GM12873 (cell line): ENCODE measurements at regions not wholly inside any gene's neighbourhood (a gene's known extent, or its start where the extent isn't known, plus 50 kb on each side); places are given as distances from the start of the nearest gene placed in this dataset.

Experiments
- TF ChIP-seq, protein P1 (sequence below): IDR thresholded peaks from 2 replicates; pipeline ENCODE4 v1.5.1; 2012; ENCODE audit warnings: low read depth, mild to moderate bottlenecking, moderate library complexity, low read length, control low read depth; ENCODE audit not compliant: insufficient read depth; ENCODE audit errors: missing control alignments

DNA sequence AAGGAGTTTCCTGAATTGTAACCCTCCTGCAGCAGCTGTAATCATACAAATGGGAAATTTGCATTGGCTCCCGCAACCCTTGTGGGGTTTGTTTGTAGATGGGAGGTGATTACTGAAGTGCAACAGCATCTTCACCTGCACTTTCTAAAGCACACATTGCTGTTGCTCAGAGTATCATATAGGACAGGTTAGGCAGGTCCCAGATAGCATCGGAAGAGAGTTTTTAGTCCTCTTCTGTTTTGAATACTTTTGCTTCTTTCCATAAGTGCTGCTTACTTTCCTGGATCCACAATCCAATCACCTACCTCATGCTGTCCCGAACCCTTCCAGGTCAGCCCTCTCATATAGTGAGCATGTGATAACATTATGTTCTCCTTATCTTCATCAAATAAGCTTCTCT is 300.4 kb downstream of the PTPRC start:
- TF ChIP-seq, protein P1, sequence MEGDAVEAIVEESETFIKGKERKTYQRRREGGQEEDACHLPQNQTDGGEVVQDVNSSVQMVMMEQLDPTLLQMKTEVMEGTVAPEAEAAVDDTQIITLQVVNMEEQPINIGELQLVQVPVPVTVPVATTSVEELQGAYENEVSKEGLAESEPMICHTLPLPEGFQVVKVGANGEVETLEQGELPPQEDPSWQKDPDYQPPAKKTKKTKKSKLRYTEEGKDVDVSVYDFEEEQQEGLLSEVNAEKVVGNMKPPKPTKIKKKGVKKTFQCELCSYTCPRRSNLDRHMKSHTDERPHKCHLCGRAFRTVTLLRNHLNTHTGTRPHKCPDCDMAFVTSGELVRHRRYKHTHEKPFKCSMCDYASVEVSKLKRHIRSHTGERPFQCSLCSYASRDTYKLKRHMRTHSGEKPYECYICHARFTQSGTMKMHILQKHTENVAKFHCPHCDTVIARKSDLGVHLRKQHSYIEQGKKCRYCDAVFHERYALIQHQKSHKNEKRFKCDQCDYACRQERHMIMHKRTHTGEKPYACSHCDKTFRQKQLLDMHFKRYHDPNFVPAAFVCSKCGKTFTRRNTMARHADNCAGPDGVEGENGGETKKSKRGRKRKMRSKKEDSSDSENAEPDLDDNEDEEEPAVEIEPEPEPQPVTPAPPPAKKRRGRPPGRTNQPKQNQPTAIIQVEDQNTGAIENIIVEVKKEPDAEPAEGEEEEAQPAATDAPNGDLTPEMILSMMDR, result no peak

DNA sequence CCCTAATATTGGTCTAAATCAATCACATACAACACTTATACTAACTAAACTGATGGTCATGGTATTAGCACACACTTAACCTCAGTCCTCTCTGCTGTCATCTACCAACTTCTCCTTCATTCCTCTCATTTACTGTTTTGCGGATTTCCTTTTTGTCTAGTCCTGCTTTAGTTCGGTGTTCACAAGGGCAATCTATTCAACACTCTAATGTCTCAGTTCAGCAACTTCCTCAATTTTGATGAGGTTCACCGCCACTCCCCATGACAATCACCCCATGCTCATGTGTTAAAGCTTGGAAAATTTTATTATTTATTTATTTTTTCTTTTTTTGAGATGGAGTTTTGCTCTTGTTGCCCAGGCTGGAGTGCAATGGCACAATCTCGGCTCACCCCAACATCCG is 301.1 kb downstream of the PTPRC start:
- TF ChIP-seq, protein P1, result no peak

DNA sequence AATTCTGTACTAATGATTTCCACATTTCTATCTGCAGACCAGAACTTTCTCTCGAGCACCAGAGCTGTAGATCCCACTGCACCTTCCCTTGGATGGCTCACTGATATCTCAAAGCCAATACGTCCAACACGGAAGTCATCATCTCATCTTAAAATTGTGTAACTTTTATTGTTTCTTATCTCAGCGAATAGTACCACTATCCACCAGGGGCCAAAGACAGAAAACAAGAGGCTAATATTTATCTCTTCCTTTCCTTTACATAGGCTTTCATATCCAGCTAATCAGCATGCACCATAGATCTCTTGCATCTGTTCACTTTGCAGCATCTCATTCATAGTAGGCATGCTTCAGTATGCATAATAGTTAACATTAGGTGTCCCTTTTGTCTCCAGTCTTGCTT is 303.6 kb downstream of the PTPRC start:
- TF ChIP-seq, protein P1, result no peak

DNA sequence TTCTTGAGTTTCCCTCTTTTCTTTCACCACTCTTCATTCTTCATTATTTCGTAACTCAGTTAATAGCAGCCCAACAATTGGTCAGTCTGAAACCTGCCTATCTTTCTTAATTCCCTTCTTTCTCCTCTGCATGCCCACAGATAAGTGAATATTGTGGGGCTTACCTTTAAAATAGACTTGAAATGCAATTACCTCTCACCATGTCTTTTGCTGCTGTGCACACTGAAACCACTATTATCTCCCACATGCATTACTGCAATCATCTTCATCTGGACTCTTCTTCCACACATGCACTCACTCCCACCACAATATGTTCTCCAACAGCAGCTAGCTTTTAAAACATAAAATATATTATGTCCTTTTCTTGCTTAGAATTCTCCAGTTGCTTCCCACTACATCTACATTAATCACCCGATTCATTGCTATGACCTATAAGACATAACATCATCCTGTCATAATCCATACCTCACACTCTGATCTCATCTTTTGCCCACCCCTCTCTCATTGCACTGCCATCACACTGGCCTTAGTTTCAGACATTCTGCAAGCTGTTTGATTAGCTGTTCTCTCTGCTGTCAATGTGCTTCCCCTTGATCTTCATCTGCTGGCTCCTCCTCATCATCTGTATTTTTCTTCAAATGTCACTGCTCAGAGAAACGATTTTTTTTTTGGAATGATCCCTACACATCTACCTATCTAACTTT is 304.8 kb downstream of the PTPRC start:
- TF ChIP-seq, protein P1, result no peak

DNA sequence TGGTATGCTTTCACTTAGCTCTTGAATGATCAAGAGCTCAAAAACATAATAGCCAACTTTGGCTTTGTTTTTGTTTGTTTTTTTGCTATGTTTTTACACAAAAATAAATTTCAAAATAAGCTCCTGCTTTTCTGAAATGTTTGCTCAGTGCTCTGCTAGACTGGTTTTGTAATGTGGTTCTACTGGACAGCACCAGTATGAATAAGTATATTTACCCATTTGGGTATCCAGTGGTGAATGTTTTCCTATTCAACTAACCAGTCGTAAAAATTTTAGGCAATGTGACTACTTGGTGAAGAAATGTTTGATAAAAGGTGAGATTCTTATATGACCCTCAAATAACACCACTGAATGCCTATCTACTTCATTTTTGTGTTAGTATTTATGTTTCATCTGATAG is 308.6 kb downstream of the PTPRC start:
- TF ChIP-seq, protein P1, result no peak

DNA sequence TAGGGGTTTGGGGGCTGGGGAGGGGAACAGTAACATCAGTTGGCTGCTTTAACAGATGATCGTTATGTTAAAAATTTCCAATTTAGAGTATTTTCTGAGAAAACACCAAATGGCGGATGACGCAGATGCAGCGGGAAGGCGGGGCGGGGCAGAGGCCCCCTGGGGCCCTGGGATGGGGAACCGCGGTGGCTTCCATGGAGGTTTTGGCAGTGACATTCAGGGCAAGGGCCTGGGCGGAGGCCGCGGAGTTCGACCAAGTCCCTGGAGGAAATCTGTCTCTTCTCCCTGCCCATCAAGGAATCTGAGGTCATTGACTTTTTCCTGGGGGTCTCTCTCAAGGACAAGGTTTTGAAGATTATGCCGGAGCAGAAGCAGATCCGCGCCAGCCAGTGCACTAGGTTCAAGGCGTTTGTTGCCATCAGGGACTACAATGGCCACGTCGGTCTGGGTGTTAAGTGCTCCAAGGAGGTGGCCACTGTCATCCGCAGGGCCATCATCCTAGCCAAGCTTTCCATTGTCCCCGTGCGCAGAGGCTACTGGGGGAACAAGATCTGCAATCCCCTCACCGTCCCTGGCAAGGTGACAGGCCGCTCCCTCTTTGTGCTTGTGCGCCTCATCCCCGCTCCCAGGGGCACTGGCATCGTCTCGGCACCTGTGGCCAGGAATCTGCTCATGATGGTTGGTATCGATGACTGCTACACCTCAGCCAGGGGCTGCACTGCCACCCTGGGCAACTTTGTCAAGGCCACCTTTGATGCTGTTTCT is 310.2 kb downstream of the PTPRC start:
- TF ChIP-seq, protein P1, result no peak

DNA sequence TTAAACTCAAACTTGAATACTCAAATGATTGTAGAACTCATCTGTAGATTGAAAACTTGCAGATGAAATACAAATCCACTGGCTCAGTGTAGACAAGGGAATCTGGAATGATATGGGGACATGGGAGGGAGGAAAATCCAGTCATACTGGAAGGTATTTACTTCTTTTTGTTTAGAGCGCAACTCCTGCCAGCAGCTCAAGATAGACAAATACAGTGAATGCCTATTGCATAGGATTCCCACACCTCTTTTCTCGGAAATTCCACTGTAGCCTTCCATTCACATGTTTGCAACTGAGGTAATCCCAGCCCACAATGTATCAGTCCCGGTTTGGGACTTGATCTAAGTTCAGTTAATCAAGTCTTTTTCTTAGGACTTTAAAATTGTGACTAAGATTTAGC is 311.2 kb downstream of the PTPRC start:
- TF ChIP-seq, protein P1, result no peak
